22Rv1 (cell line): ENCODE measurements at regions not wholly inside any gene's neighbourhood (a gene's known extent, or its start where the extent isn't known, plus 50 kb on each side); places are given as distances from the start of the nearest gene placed in this dataset.

Experiments
- H3K27ac ChIP-seq: fragments of 450-650 bp; 2 replicates; pipeline ENCODE4 v1.5.1; 2017
- ZFX ChIP-seq: fragments of 450-650 bp; IDR thresholded peaks from 2 replicates; pipeline ENCODE4 v1.6.1; 2017; ENCODE audit warnings: antibody characterized with exemption, borderline replicate concordance
- TF ChIP-seq, protein P1 (sequence below): fragments of 450-650 bp; IDR thresholded peaks from 2 replicates; pipeline ENCODE4 v1.5.1; 2017; ENCODE audit warnings: mild to moderate bottlenecking

DNA sequence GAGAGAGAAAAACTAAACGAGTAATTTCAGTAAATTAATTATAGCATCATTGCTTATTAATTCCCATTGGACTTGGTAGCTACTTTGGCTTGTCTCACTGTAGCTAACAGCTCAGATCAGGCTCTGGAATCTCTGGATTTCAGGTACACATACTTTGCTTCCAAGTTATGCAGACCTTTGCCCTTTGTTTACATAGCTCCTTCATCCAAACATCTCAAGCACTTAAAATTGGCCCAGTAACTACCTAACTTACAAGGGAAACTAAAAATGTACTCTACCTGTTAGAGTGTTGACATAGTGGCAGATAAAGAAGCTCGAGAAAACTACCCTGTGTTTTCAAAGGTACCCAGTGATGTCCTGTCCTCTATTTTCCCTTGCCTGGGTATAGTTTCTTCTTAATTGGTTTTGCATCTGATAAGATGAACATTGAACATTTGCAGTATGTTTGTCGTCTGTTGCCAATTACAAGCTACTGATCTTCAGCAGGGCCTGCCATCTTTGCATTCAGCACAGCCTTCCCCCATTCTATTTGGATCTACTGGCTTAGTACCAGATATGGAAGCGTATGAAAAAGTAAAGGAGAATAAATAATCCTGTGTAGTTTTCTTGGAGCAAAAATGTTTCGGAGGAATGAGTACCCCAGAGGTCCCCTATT lies 601.5 kb upstream of the FANCL start:
- H3K27ac ChIP-seq = no peak overlapping the region
- TF ChIP-seq ZFX = no peak
- TF ChIP-seq, protein P1, sequence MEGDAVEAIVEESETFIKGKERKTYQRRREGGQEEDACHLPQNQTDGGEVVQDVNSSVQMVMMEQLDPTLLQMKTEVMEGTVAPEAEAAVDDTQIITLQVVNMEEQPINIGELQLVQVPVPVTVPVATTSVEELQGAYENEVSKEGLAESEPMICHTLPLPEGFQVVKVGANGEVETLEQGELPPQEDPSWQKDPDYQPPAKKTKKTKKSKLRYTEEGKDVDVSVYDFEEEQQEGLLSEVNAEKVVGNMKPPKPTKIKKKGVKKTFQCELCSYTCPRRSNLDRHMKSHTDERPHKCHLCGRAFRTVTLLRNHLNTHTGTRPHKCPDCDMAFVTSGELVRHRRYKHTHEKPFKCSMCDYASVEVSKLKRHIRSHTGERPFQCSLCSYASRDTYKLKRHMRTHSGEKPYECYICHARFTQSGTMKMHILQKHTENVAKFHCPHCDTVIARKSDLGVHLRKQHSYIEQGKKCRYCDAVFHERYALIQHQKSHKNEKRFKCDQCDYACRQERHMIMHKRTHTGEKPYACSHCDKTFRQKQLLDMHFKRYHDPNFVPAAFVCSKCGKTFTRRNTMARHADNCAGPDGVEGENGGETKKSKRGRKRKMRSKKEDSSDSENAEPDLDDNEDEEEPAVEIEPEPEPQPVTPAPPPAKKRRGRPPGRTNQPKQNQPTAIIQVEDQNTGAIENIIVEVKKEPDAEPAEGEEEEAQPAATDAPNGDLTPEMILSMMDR = no peak

DNA sequence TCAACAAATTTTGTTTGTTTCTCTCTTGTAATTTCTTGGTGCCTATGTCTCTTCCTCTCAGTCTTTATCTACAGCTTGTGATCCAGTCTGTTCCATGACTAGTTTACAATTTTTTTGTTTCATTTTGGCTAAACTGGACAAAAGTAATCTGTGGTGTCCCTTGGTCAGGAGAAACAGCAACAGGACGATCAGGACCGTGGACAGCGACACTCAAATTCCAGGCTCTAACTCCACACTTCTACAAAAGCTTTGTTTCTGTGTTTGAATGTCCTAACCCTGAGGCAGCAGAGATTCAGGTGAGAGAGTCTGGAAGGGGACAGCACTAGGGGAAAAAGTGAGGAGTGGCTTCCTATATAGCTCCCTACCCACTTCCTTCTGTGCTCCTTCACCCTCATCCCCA lies 593.3 kb upstream of the FANCL start:
- H3K27ac ChIP-seq = no peak overlapping the region

DNA sequence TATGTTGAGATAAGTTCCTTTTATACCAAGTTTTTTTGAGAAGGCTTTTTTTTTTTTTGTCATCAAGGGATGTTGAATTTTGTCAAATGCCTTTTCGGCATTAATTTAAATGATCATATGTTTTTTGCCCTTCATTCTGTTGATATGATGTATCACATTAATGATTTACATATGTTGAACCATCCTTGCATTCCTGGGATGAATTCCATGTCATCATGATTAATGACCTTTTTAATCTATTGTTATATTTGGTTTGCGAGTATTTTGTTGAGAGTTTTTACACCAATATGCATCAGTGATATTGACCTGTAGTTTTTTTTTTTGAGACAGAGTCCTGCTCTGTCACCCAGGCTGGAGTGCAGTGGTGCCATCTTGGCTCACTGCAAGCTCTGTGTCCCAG lies 585.7 kb upstream of the FANCL start:
- no peak overlapping the region for H3K27ac ChIP-seq
- no peak for TF ChIP-seq ZFX
- TF ChIP-seq, protein P1 = no peak

More for the DNA sequence above, 593.3 kb upstream of the FANCL start:
- TF ChIP-seq, protein P1 = no peak
- TF ChIP-seq ZFX = no peak

DNA sequence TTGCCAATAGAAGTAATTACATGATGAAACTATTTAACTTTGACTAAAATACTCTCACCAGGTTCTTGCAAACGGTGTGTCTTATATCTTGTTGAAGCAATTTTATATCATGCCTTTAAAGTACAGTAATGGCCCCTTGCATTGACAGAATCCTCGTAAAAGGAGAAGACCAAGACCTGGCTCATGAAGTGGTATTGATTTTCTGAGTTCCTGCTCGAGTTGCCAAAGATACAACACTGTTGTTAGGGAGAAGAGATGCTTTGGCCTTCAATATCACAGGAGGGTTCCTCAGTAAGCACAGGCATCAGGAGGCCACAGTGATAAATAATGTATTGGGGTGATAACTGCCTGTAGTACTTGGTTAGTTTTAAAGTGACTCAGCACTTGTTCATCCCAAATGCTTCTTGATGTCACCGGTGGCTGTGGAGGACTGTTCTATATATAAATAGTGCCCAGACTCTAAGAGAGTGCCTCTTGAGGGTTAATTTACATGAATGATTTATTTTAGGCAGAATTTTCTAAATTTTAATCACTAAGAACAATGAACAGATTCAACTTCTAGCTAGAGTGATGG lies 571.7 kb upstream of the FANCL start:
- TF ChIP-seq ZFX = no peak
- TF ChIP-seq, protein P1 = no peak
- no peak overlapping the region for H3K27ac ChIP-seq

DNA sequence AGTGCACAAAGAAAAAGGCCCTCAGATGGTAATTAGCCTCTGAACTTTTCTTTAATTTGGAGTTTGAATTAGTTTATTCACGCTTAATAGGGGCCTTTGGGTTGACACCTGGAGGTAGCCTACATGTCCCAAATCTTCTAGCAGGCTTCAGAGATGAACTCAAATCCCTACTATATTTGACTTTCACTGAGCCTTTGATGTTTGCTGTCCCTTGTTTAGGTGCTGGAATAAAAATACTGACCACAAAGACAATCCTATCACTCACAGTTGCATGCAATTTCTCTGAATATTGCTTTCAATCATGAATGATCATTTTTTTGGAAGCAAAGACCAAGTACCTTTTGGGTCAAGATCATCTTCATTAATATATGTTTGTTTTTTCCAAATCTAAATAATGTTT lies 564.0 kb upstream of the FANCL start:
- H3K27ac ChIP-seq = no peak overlapping the region
- no peak for TF ChIP-seq ZFX
- TF ChIP-seq, protein P1 = no peak

DNA sequence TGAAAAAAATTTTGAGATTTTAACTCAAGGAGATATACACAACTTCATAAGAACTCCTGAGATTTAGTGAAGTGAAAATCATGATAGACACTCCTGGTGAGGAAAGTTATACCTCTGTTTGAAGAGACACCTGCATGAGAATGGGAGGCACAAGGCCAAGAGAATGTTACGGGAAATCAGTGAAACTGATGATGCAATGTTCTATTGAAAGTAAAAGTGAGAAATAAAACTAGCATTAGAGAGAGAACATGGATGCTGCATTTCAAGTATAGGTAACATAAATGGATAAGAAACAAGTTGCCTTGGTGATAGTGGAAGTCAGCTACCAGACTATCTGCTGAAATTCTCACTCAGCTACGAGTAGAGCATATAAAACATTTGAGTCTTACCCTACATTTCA lies 562.1 kb upstream of the FANCL start:
- no peak for TF ChIP-seq ZFX
- TF ChIP-seq, protein P1 = no peak
- no peak overlapping the region for H3K27ac ChIP-seq

DNA sequence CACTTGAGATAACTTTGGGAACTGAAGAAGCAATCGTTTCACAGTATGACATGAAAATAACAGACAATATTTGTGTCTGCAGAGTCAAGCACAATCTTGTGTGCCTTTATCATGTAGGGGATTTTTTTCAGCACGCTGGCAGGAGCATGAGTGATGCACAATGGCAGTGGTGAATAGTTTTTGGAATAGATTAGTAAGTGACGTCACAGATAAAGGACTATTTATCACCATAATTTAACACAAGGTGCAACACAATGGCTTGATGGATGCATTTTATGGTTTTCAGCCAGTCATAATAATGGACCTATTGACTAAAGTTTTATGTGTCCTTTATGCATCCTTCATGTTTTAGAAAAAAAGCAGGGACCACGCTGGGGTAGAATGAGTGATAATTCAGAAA lies 559.8 kb upstream of the FANCL start:
- TF ChIP-seq ZFX = no peak
- TF ChIP-seq, protein P1 = no peak
- H3K27ac ChIP-seq = no peak overlapping the region
